ENCODE measurements at regions not wholly inside any gene's neighbourhood (a gene's known extent, or its start where the extent isn't known, plus 50 kb on each side); places are given as distances from the start of the nearest gene placed in this dataset.

- TF ChIP-seq CTCF (IDR thresholded peaks at IDR 0.05), result no peak
These were observed 227.6 kb downstream of the FAM43A start for GRCh38 chr3:194913316-194913715.

DNA sequence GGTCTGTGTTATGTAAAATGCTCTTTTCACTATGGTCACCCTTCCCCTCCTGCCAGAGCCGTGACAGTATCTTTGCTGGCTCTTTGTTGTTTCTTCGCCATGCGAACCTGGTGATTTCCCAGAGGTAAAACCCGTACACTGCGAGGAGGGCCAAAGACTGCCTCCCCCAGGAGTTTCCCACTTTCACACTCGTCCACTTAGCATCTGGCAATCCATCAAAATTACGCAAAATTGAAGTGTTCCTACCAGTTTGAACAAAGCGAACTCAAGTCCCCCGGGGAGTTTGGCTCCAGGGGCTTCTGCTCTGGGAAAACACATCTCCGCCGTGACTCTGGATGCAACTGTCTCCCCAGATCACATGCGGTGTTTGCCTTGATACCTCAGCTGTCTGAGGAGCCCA lies 239.9 kb downstream of the FAM43A start:
- no peak for TF ChIP-seq CTCF (IDR thresholded peaks at IDR 0.05)

DNA sequence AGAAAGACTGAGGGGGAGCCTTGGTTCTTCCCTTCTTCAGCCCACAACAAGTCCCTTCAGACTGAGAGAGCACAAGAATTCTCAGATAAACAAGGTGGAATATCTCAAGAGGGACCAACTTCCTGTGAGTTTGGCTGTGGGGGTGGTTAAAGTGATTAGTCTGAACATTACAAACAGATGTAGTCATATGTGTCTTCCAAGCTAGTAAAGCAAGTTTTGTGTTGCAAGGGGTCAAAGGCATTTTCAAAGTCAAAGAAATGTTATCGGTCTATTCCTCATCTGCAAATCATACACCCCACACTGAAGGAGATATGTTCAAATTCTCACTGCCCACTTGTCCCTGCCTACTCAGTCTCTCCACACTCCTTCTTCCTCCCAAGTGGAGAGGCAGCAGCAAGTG lies 242.5 kb downstream of the FAM43A start:
- no peak for TF ChIP-seq CTCF (IDR thresholded peaks at IDR 0.05)

DNA sequence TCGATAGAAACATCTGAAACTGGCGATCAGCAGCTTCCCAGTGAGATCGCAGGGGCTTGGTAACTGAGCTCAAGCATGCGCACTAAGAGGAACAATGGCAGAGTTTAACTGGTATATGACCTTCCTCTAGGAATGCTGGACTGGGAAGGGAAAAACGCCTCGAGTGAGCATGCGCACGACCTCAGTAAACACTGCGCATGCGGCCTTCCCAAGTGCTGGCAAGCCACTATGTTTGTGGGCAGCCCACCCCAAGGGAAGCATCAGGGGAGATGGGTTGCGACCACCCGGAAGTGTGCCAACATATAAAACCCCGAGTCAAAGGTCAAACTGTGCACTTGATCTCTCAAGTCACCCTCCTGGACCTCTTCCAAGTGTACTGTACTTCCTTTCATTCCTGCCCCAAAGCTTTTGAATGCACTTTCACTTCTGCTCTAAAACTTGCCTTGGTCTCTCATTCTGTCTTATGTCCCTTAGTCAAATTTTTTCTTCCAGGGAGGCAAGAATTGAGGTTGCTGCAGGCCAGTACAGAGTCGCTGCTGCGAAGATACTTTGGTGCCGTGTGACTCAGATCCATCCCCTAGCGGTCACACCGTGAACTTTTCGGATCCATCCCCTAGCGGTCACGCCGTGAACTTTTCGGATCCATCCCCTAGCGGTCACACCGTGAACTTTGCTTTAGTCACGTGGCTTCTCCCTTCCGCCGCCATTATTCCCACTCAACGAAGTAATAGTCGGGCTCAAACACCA lies 243.3 kb downstream of the FAM43A start:
- TF ChIP-seq CTCF (IDR thresholded peaks at IDR 0.05), result no peak

GRCh38 chr3:194929578-194929960 lies 243.9 kb downstream of the FAM43A start:
- TF ChIP-seq CTCF (IDR thresholded peaks at IDR 0.05), result no peak

GRCh38 chr3:194930377-194931204 lies 244.9 kb downstream of the FAM43A start:
- no peak for TF ChIP-seq CTCF (IDR thresholded peaks at IDR 0.05)

- TF ChIP-seq CTCF (IDR thresholded peaks at IDR 0.05), result no peak
These were observed 245.7 kb downstream of the FAM43A start for GRCh38 chr3:194931347-194931746.
